ENCODE measurements at regions not wholly inside any gene's neighbourhood (a gene's known extent, or its start where the extent isn't known, plus 50 kb on each side); places are given as distances from the start of the nearest gene placed in this dataset.

DNA sequence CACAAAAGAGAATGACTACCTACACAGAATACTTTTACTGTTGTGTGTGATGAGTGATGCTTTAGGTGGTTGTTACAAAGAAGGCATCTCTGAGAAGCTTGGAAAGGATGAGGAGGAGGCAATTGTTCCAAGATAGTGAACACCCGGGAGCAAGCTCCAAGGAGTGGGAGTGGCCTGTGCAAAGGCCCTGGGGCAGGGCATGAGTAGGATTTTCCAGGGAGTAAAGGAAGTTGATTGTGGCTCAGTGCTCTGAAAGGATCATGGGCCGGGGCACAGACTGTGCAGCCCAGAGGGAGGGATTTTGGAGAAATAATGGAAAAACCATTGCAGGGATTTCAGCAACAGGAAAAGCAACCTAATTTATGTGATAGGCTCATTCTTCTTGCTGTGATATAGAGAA is 264.3 kb downstream of the CDH26 start:
- ATAC-seq (no peak), DNase-seq (no peak)
- 0 to 84% (median 72%) methylated on average over 2 of the region's 2 CpGs for WGBS, 3 donors
- no peak overlapping the region for H3K27ac ChIP-seq
- no peaks in the 10 kb centered on the region for H3K9me3 ChIP-seq
- H3K4me1 ChIP-seq, result no peaks in the 10 kb centered on the region
- no peak overlapping the region for H3K4me3 ChIP-seq
- H3K36me3 ChIP-seq (ENCODE audit: insufficient read depth in 1 of 2, low read depth in 1 of 2), result no peaks in the 10 kb centered on the region
- TF ChIP-seq, protein P1, sequence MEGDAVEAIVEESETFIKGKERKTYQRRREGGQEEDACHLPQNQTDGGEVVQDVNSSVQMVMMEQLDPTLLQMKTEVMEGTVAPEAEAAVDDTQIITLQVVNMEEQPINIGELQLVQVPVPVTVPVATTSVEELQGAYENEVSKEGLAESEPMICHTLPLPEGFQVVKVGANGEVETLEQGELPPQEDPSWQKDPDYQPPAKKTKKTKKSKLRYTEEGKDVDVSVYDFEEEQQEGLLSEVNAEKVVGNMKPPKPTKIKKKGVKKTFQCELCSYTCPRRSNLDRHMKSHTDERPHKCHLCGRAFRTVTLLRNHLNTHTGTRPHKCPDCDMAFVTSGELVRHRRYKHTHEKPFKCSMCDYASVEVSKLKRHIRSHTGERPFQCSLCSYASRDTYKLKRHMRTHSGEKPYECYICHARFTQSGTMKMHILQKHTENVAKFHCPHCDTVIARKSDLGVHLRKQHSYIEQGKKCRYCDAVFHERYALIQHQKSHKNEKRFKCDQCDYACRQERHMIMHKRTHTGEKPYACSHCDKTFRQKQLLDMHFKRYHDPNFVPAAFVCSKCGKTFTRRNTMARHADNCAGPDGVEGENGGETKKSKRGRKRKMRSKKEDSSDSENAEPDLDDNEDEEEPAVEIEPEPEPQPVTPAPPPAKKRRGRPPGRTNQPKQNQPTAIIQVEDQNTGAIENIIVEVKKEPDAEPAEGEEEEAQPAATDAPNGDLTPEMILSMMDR (IDR thresholded peaks at IDR 0.05), result no peak
- intact Hi-C loops (cut with DNase I), result no loop called here
- H3K27me3 ChIP-seq (ENCODE audit: insufficient read depth in 3 of 3, low read length in 2 of 3), result no peaks in the 10 kb centered on the region

DNA sequence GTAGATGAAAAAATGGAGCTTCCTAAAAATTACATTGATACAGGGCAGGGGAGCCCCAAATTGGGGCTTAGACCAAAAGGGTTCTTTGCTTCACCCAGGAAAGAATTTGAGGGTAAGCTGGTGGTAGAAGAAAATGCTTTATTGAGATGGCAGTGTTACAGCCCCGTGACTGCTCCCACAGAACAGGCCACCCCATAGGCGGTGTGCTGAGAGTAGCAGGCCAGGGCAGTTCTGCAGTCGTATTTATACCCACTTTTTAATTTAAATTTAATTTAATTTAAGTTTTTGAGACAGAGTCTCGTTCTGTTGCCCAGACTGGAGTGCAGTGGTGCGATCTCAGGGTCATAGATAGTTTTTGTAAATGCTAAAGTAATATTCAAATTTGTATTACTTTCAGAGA is 265.0 kb downstream of the CDH26 start:
- WGBS, 3 donors, result 90 to 95% (median 93%) methylated on average over 5 of the region's 5 CpGs
- ATAC-seq, result no peak
- DNase-seq, result no peak
- Histone ChIP-seq H3K27me3 (ENCODE audit: insufficient read depth in 3 of 3, low read length in 2 of 3) (no peaks in the 10 kb centered on the region), H3K4me3 (no peak overlapping the region), H3K27ac (no peak overlapping the region), H3K4me1 (no peaks in the 10 kb centered on the region), H3K36me3 (ENCODE audit: insufficient read depth in 1 of 2, low read depth in 1 of 2) (no peaks in the 10 kb centered on the region), H3K9me3 (no peaks in the 10 kb centered on the region)
- TF ChIP-seq, protein P1 (IDR thresholded peaks at IDR 0.05), result no peak
- intact Hi-C loops (cut with DNase I), result no loop called here

GRCh38 chr20:60224914-60225313 is 266.7 kb downstream of the CDH26 start:
- TF ChIP-seq, protein P1 (IDR thresholded peaks at IDR 0.05), result no peak
- no peaks in the 10 kb centered on the region for H3K4me1 ChIP-seq
- 90 to 94% (median 93%) methylated on average over 3 of the region's 3 CpGs for WGBS, 3 donors
- H3K9me3 ChIP-seq, result no peaks in the 10 kb centered on the region
- no peaks in the 10 kb centered on the region for H3K36me3 ChIP-seq (ENCODE audit: insufficient read depth in 1 of 2, low read depth in 1 of 2)
- no peaks in the 10 kb centered on the region for H3K27me3 ChIP-seq (ENCODE audit: insufficient read depth in 3 of 3, low read length in 2 of 3)
- no peak overlapping the region for H3K27ac ChIP-seq
- ATAC-seq, result no peak
- no peak overlapping the region for H3K4me3 ChIP-seq
- no peak for DNase-seq
- intact Hi-C loops (cut with DNase I), result no loop called here

DNA sequence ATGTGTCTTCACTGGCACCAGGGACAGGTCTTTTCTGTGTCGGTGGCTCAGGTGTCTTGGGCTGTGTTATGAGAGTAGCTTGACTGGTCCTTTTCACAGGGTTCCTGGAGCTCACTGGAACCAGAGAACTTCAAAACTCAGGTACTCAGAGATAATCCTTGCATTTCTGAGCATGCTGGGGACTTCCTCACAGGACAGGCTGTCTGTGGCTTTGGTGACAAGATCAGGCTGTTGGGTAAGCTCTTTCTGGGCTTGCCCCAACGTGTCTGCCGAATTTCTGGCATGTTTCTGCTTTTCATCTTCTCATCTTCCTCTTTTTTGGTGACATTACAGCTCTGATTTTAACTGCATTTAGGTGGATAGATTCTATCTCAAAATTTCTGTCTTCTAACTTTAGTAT is 270.0 kb downstream of the CDH26 start:
- intact Hi-C loops (cut with DNase I), result no loop called here

DNA sequence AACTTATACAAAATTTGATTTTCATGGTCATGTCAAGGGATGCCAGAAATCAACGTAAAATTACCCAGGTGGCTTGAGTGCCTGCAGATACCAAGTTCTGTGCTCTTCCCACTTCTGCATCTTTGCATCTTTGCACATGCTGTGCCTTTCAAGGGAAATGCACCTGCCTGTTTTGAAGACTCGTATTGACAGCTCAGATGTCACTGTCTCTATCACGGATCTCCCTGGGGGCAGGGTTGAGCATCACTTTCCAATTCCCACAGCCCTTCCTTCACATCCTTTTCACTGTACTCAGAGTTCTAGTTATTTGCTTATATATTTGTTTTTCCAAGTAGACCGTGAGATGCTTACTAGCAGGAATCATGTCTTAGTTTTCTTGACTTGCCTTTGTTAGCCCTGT is 274.2 kb downstream of the CDH26 start:
- ATAC-seq, result no peak
- Histone ChIP-seq H3K36me3 (ENCODE audit: insufficient read depth in 1 of 2, low read depth in 1 of 2) (no peaks in the 10 kb centered on the region), H3K4me3 (no peak overlapping the region), H3K27ac (no peak overlapping the region), H3K9me3 (no peaks in the 10 kb centered on the region), H3K27me3 (ENCODE audit: insufficient read depth in 3 of 3, low read length in 2 of 3) (no peaks in the 10 kb centered on the region), H3K4me1 (no peaks in the 10 kb centered on the region)
- no peak for DNase-seq
- TF ChIP-seq, protein P1 (IDR thresholded peaks at IDR 0.05), result no peak
- intact Hi-C loops (cut with DNase I), result loop anchor here in 1 of 2 donors (10.0 kb wide), 1 partner anchor 62 kb away; no protein-coding TSS in a partner anchor
- 76 to 84% (median 77%) methylated on average over 4 of the region's 4 CpGs for WGBS, 3 donors

More for the DNA sequence above, 270.0 kb downstream of the CDH26 start:
- no peak overlapping the region for H3K4me3 ChIP-seq
- H3K36me3 ChIP-seq (ENCODE audit: insufficient read depth in 1 of 2, low read depth in 1 of 2), result no peaks in the 10 kb centered on the region
- WGBS, 3 donors, result 43 to 56% (median 56%) methylated on average over 3 of the region's 3 CpGs
- ATAC-seq, result no peak
- H3K27me3 ChIP-seq (ENCODE audit: insufficient read depth in 3 of 3, low read length in 2 of 3), result no peaks in the 10 kb centered on the region
- no peak for DNase-seq
- no peak overlapping the region for H3K27ac ChIP-seq
- H3K4me1 ChIP-seq, result no peaks in the 10 kb centered on the region
- TF ChIP-seq, protein P1 (IDR thresholded peaks at IDR 0.05), result no peak
- H3K9me3 ChIP-seq, result no peaks in the 10 kb centered on the region
